GM12878 (cell line): ENCODE measurements at regions not wholly inside any gene's neighbourhood (a gene's known extent, or its start where the extent isn't known, plus 50 kb on each side); places are given as distances from the start of the nearest gene placed in this dataset.

Source experiments
- ATAC-seq: fragments of 200-7000 bp; cut with Tn5 transposase; 3 replicates; pipeline ENCODE4 v1.9.1; 2020; ENCODE audit warnings: mild to moderate bottlenecking, moderate library complexity
- BruUV-seq: library from RNA; stranded (reverse); fragments of 400-500 nt; replicated peaks from 2 replicates; lab custom pipeline; 2021; lab: Mats Ljungman, UMichigan
- CTCF ChIA-PET: fragments of 300-600 bp; sonication (Branson Sonifier 250); formaldehyde crosslinking; extraction: SDS; loops from one replicate; lab custom pipeline; 2021; ENCODE audit warnings: inconsistent platforms; lab: Yijun Ruan, JAX
- POLR2A ChIA-PET: fragments of 350-600 bp; formaldehyde crosslinking; extraction: SDS; loops from one replicate; lab custom pipeline; 2021; ENCODE audit warnings: inconsistent platforms; lab: Charles Lee
- RAD21 ChIA-PET: fragments of 300-600 bp; sonication (Branson Sonifier 250); formaldehyde crosslinking; loops from one replicate; lab custom pipeline; 2023; ENCODE audit warnings: antibody characterized with exemption; ENCODE audit not compliant: unreplicated experiment; lab: Charles Lee
- SMC1A ChIA-PET: fragments of 300-600 bp; sonication (Branson Sonifier 250); formaldehyde crosslinking; loops from one replicate; lab custom pipeline; 2023; ENCODE audit not compliant: unreplicated experiment, uncharacterized antibody; lab: Charles Lee
- DNase-seq: peaks from one replicate; pipeline ENCODE4 v3.0.0-alpha.2; 2011; ENCODE audit warnings: low read depth, low spot score
- FAIRE-seq: peaks from 3 replicates; lab custom pipeline; 2011; peaks lifted over from hg19 to GRCh38; lab: Jason Lieb, UNC
- H2AFZ ChIP-seq: 2 replicates; pipeline ENCODE4 v1.6.0; 2011; ENCODE audit warnings: low read depth, low read length, control low read depth; ENCODE audit not compliant: control insufficient read depth
- H3K27ac ChIP-seq: 2 replicates; pipeline ENCODE4 v1.5.1; 2011; ENCODE audit warnings: control low read depth; ENCODE audit not compliant: control insufficient read depth, insufficient read depth
- H3K27me3 ChIP-seq, 2 experiments: replicated peaks in 1 of 2; 2 replicates each; pipeline versions ENCODE4 v1.6.0 to v1.6.1; 2011; ENCODE audit warnings: low read length in 1 of 2; ENCODE audit not compliant: control insufficient read depth in 2 of 2, insufficient read depth in 2 of 2
- H3K36me3 ChIP-seq, 2 experiments: 2 replicates each; pipeline ENCODE4 v1.5.1; 2011; ENCODE audit warnings: low read length in 1 of 2; ENCODE audit not compliant: control insufficient read depth in 2 of 2, insufficient read depth in 2 of 2
- H3K4me1 ChIP-seq: 2 replicates; pipeline ENCODE4 v1.6.1; 2011; ENCODE audit warnings: mild to moderate bottlenecking, low read length, moderate library complexity, mixed read lengths; ENCODE audit not compliant: control insufficient read depth, insufficient read depth
- H3K4me2 ChIP-seq: 2 replicates; pipeline ENCODE4 v1.6.0; 2011; ENCODE audit warnings: control low read depth; ENCODE audit not compliant: control insufficient read depth, insufficient read depth
- H3K4me3 ChIP-seq: fragments of 200-600 bp; sonication (generic); 2 replicates; pipeline ENCODE4 v1.5.1; 2016
- H3K79me2 ChIP-seq: 2 replicates; pipeline ENCODE4 v1.6.0; 2011; ENCODE audit warnings: low read length; ENCODE audit not compliant: control insufficient read depth, insufficient read depth
- H3K9ac ChIP-seq: 2 replicates; pipeline ENCODE4 v1.8.0; 2011; ENCODE audit warnings: low read length, control low read depth, mixed read lengths; ENCODE audit not compliant: control insufficient read depth, insufficient read depth
- H3K9me3 ChIP-seq: replicated peaks from 3 replicates; pipeline ENCODE4 v1.5.1; 2011; ENCODE audit warnings: mild to moderate bottlenecking, low read length; ENCODE audit not compliant: control insufficient read depth, insufficient read depth
- H4K20me1 ChIP-seq: 2 replicates; pipeline ENCODE4 v1.6.0; 2011; ENCODE audit not compliant: control insufficient read depth, insufficient read depth
- IKZF2 ChIP-seq, 2 experiments: fragments of 450-650 bp; IDR thresholded peaks; 2 replicates each; pipeline ENCODE4 v1.6.1; 2017; ENCODE audit warnings: mild to moderate bottlenecking in 2 of 2, moderate library complexity in 2 of 2
- KAT2A ChIP-seq: conservative IDR thresholded peaks from 2 replicates; pipeline ENCODE4 v1.6.1; 2011; ENCODE audit warnings: low read depth, low read length; ENCODE audit not compliant: control insufficient read depth
- TBL1XR1 ChIP-seq: IDR thresholded peaks from 2 replicates; pipeline ENCODE4 v1.6.1; 2012; ENCODE audit warnings: low read depth, low read length, improper control_type of control experiment
- TCF3 ChIP-seq: IDR thresholded peaks from 2 replicates; pipeline ENCODE4 v1.6.1; 2012; ENCODE audit warnings: low read depth, mild to moderate bottlenecking, low read length, borderline replicate concordance; ENCODE audit not compliant: insufficient read depth
- YY1 ChIP-seq: IDR thresholded peaks from 2 replicates; pipeline ENCODE4 v1.6.1; 2011; ENCODE audit warnings: low read depth, mild to moderate bottlenecking, low read length
- ZNF217 ChIP-seq: fragments of 450-650 bp; IDR thresholded peaks from 2 replicates; pipeline ENCODE4 v1.6.1; 2017; ENCODE audit warnings: antibody characterized with exemption, mild to moderate bottlenecking
- WGBS: methylation state at CpG from one replicate; pipeline ENCODE4 v1.1.6; 2016; ENCODE audit warnings: low lambda C conversion rate; ENCODE audit not compliant: insufficient replicate concordance, insufficient coverage; ENCODE audit errors: missing lambda C conversion rate; 5-methylcytosine and 5-hydroxymethylcytosine counted together
- in situ Hi-C: fragments of 300-500 bp; cut with MboI; formaldehyde crosslinking; loops from 9 replicates; pipeline ENCODE4 v1.14.3; 2018; ENCODE audit warnings: mixed read lengths
- intact Hi-C: fragments of 100-400 bp; cut with micrococcal nuclease; formaldehyde crosslinking; loops from one replicate; pipeline ENCODE4 v1.14.2; 2022; ENCODE audit not compliant: unreplicated experiment
- TF ChIP-seq, protein P1 (sequence below): fragments of 450-650 bp; IDR thresholded peaks from 2 replicates; pipeline ENCODE4 v1.6.1; 2017; ENCODE audit warnings: mild to moderate bottlenecking, moderate library complexity
- TF ChIP-seq, protein P2 (sequence below): fragments of 450-650 bp; conservative IDR thresholded peaks from 2 replicates; pipeline ENCODE4 v1.6.1; 2017; ENCODE audit warnings: mild to moderate bottlenecking, moderate library complexity
- TF ChIP-seq, protein P3 (sequence below): IDR thresholded peaks from 2 replicates; pipeline ENCODE4 v1.6.1; 2012; ENCODE audit warnings: low read depth, low read length, improper control_type of control experiment
- TF ChIP-seq, protein P4 (sequence below): fragments of 450-650 bp; IDR thresholded peaks from 2 replicates; pipeline ENCODE4 v1.6.1; 2018; ENCODE audit warnings: borderline replicate concordance, mild to moderate bottlenecking; ENCODE audit not compliant: partially characterized antibody

DNA sequence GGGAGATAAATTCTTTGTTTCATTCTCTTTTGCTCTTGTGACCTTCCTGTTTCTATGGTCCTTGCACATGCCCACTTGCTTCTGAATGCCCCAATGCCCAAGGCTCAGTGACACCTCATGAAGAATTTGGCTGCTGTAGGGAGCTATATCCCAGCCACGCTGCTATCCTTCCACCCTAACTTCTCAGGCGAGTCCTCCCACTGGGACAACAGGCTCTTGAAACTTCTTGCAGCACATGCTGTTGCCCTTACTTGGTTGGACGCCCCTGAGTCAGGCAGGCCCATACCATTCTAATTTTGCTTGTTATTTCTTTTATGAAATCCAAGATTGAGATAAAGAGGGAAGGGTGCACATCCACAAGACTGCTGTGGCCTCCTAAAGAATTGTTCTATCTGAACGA lies 57.6 kb upstream of the BLID start (continued):
- TF ChIP-seq KAT2A (no peak), TBL1XR1 (no peak), TCF3 (no peak), ZNF217 (no peak), YY1 (no peak)
- TF ChIP-seq, protein P1, sequence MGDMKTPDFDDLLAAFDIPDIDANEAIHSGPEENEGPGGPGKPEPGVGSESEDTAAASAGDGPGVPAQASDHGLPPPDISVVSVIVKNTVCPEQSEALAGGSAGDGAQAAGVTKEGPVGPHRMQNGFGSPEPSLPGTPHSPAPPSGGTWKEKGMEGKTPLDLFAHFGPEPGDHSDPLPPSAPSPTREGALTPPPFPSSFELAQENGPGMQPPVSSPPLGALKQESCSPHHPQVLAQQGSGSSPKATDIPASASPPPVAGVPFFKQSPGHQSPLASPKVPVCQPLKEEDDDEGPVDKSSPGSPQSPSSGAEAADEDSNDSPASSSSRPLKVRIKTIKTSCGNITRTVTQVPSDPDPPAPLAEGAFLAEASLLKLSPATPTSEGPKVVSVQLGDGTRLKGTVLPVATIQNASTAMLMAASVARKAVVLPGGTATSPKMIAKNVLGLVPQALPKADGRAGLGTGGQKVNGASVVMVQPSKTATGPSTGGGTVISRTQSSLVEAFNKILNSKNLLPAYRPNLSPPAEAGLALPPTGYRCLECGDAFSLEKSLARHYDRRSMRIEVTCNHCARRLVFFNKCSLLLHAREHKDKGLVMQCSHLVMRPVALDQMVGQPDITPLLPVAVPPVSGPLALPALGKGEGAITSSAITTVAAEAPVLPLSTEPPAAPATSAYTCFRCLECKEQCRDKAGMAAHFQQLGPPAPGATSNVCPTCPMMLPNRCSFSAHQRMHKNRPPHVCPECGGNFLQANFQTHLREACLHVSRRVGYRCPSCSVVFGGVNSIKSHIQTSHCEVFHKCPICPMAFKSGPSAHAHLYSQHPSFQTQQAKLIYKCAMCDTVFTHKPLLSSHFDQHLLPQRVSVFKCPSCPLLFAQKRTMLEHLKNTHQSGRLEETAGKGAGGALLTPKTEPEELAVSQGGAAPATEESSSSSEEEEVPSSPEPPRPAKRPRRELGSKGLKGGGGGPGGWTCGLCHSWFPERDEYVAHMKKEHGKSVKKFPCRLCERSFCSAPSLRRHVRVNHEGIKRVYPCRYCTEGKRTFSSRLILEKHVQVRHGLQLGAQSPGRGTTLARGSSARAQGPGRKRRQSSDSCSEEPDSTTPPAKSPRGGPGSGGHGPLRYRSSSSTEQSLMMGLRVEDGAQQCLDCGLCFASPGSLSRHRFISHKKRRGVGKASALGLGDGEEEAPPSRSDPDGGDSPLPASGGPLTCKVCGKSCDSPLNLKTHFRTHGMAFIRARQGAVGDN: no peak

DNA sequence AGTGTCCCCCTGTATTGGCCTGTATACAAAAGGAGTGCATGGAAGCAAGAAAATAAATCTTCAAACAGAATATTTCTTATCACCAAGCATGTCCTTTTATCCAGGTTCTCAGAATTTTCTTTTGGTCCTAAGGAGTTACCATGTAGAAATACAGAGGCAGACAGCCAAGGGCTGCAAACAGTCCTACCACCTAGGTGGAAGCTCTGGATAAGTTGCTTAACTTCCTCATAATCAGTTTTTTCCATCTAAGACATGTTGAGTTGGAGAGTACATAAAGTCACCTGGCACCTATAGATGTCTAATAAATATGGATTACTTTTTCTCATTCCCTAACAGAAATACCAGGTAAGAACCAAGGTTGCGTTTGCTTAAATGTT lies 57.0 kb upstream of the BLID start:
- CTCF ChIA-PET: no interaction called here
- Histone ChIP-seq H3K4me3 (no peak overlapping the region), H3K79me2 (no peaks in the 10 kb centered on the region), H3K4me1 (no peaks in the 10 kb centered on the region), H4K20me1 (no peaks in the 10 kb centered on the region), H3K27me3 (no peaks in the 10 kb centered on the region; a peak in 1 of 4 replicates), H2AFZ (no peak overlapping the region), H3K9ac (no peak overlapping the region), H3K36me3 (no peaks in the 10 kb centered on the region), H3K9me3 (no peaks in the 10 kb centered on the region), H3K4me2 (no peak overlapping the region), H3K27ac (no peak overlapping the region)
- POLR2A ChIA-PET: no interaction called here
- no TSS peak for BruUV-seq
- WGBS: 82% methylated on average over 1 of the region's 1 CpG
- RAD21 ChIA-PET: no interaction called here
- in situ Hi-C loops (no loop called here), intact Hi-C loops (no loop called here)
- SMC1A ChIA-PET: no interaction called here
- ATAC-seq (no peak), DNase-seq (no peak), FAIRE-seq (no peak)
- TF ChIP-seq, protein P2, sequence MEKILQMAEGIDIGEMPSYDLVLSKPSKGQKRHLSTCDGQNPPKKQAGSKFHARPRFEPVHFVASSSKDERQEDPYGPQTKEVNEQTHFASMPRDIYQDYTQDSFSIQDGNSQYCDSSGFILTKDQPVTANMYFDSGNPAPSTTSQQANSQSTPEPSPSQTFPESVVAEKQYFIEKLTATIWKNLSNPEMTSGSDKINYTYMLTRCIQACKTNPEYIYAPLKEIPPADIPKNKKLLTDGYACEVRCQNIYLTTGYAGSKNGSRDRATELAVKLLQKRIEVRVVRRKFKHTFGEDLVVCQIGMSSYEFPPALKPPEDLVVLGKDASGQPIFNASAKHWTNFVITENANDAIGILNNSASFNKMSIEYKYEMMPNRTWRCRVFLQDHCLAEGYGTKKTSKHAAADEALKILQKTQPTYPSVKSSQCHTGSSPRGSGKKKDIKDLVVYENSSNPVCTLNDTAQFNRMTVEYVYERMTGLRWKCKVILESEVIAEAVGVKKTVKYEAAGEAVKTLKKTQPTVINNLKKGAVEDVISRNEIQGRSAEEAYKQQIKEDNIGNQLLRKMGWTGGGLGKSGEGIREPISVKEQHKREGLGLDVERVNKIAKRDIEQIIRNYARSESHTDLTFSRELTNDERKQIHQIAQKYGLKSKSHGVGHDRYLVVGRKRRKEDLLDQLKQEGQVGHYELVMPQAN: no peak
- TF ChIP-seq IKZF2 (IDR thresholded peaks at IDR 0.05): no peak
- TF ChIP-seq, protein P3, sequence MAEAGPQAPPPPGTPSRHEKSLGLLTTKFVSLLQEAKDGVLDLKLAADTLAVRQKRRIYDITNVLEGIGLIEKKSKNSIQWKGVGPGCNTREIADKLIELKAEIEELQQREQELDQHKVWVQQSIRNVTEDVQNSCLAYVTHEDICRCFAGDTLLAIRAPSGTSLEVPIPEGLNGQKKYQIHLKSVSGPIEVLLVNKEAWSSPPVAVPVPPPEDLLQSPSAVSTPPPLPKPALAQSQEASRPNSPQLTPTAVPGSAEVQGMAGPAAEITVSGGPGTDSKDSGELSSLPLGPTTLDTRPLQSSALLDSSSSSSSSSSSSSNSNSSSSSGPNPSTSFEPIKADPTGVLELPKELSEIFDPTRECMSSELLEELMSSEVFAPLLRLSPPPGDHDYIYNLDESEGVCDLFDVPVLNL: no peak
- TF ChIP-seq, protein P4, sequence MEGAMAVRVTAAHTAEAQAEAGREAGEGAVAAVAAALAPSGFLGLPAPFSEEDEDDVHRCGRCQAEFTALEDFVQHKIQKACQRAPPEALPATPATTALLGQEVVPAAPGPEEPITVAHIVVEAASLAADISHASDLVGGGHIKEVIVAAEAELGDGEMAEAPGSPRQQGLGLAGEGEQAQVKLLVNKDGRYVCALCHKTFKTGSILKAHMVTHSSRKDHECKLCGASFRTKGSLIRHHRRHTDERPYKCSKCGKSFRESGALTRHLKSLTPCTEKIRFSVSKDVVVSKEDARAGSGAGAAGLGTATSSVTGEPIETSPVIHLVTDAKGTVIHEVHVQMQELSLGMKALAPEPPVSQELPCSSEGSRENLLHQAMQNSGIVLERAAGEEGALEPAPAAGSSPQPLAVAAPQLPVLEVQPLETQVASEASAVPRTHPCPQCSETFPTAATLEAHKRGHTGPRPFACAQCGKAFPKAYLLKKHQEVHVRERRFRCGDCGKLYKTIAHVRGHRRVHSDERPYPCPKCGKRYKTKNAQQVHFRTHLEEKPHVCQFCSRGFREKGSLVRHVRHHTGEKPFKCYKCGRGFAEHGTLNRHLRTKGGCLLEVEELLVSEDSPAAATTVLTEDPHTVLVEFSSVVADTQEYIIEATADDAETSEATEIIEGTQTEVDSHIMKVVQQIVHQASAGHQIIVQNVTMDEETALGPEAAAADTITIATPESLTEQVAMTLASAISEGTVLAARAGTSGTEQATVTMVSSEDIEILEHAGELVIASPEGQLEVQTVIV: no peak
